ENCODE measurements at regions not wholly inside any gene's neighbourhood (a gene's known extent, or its start where the extent isn't known, plus 50 kb on each side); places are given as distances from the start of the nearest gene placed in this dataset.

GRCh38 chr12:126506426-126507182 lies 1441.4 kb downstream of the AACS start:
- DNase-seq (ENCODE audit: low spot score): no peak

- no peak for DNase-seq (ENCODE audit: low spot score)
Measured at GRCh38 chr12:126507231-126507630, 1442.0 kb downstream of the AACS start.

GRCh38 chr12:126509572-126509971 lies 1444.3 kb downstream of the AACS start:
- DNase-seq (ENCODE audit: low spot score): no peak

GRCh38 chr12:126510630-126511029 lies 1445.4 kb downstream of the AACS start:
- no peak for DNase-seq (ENCODE audit: low spot score)

GRCh38 chr12:126512916-126513913 lies 1448.0 kb downstream of the AACS start:
- DNase-seq (ENCODE audit: low spot score): no peak

GRCh38 chr12:126518596-126519200 lies 1453.5 kb downstream of the AACS start:
- no peak for DNase-seq (ENCODE audit: low spot score)

GRCh38 chr12:126519833-126520232 lies 1454.6 kb downstream of the AACS start:
- DNase-seq (ENCODE audit: low spot score): no peak

GRCh38 chr12:126523891-126524290 lies 1458.7 kb downstream of the AACS start:
- DNase-seq (ENCODE audit: low spot score): no peak

- DNase-seq (ENCODE audit: low spot score): no peak
Measured at GRCh38 chr12:126534495-126534894, 1469.3 kb downstream of the AACS start.

GRCh38 chr12:126534942-126535341 lies 1469.7 kb downstream of the AACS start:
- DNase-seq (ENCODE audit: low spot score): no peak

- no peak for DNase-seq (ENCODE audit: low spot score)
Measured at GRCh38 chr12:126535971-126536370, 1470.7 kb downstream of the AACS start.

- no peak for DNase-seq (ENCODE audit: low spot score)
Measured at GRCh38 chr12:126537961-126538530, 1472.8 kb downstream of the AACS start.

- DNase-seq (ENCODE audit: low spot score): no peak
Measured at GRCh38 chr12:126538888-126539287, 1473.7 kb downstream of the AACS start.

- no peak for DNase-seq (ENCODE audit: low spot score)
Measured at GRCh38 chr12:126545411-126545810, 1480.2 kb downstream of the AACS start.

- no peak for DNase-seq (ENCODE audit: low spot score)
Measured at GRCh38 chr12:126547905-126548304, 1482.7 kb downstream of the AACS start.

- no peak for DNase-seq (ENCODE audit: low spot score)
Measured at GRCh38 chr12:126551869-126552268, 1486.6 kb downstream of the AACS start.

- DNase-seq (ENCODE audit: low spot score): no peak
Measured at GRCh38 chr12:126554625-126555024, 1489.4 kb downstream of the AACS start.

- DNase-seq (ENCODE audit: low spot score): no peak
Measured at GRCh38 chr12:126557659-126558058, 1492.4 kb downstream of the AACS start.

GRCh38 chr12:126558219-126558618 lies 1493.0 kb downstream of the AACS start:
- no peak for DNase-seq (ENCODE audit: low spot score)

GRCh38 chr12:126558810-126559209 lies 1493.6 kb downstream of the AACS start:
- no peak for DNase-seq (ENCODE audit: low spot score)

GRCh38 chr12:126567016-126567415 lies 1501.8 kb downstream of the AACS start:
- DNase-seq (ENCODE audit: low spot score): no peak

GRCh38 chr12:126569706-126570105 lies 1504.5 kb downstream of the AACS start:
- DNase-seq (ENCODE audit: low spot score): no peak
